ENCODE measurements at regions not wholly inside any gene's neighbourhood (a gene's known extent, or its start where the extent isn't known, plus 50 kb on each side); places are given as distances from the start of the nearest gene placed in this dataset.

- Mint-ChIP-seq H3K4me3 (no peak overlapping the region), H3K27ac (no peak overlapping the region), H3K36me3 (ENCODE audit: low read depth) (no peaks in the 10 kb centered on the region), H3K4me1 (ENCODE audit: low read depth) (peaks cover 20% of the 10 kb centered on the region), H3K9me3 (no peaks in the 10 kb centered on the region), H3K27me3 (no peaks in the 10 kb centered on the region)
- DNase-seq = no peak
These were observed 177.0 kb upstream of the TNRC6C start for GRCh38 chr17:77781536-77781935.

DNA sequence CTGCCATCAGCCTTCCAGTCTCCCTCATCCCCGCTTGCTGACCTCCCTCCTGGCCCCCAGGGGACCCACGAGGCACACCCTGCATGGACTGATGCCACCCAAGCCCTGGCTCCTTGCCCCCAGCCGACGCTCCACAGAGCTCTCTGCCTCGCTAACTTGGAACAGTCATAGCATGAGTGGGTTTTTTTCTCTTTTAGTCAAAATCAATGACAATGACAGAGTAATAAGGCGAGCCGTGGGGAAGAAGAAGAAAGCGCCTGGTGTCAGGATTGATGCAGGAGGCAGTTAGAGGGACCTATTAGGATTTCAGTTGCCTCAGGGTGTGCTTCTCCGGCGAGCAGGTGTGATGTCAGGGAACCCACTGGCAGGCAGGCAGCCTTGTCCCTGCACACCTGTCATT is 176.3 kb upstream of the TNRC6C start:
- H3K4me3 Mint-ChIP-seq = no peak overlapping the region
- DNase-seq = no peak
- peaks cover 20% of the 10 kb centered on the region for H3K4me1 Mint-ChIP-seq (ENCODE audit: low read depth)
- H3K27ac Mint-ChIP-seq = no peak overlapping the region
- H3K27me3 Mint-ChIP-seq = no peaks in the 10 kb centered on the region
- no peaks in the 10 kb centered on the region for H3K9me3 Mint-ChIP-seq
- H3K36me3 Mint-ChIP-seq (ENCODE audit: low read depth) = no peaks in the 10 kb centered on the region

DNA sequence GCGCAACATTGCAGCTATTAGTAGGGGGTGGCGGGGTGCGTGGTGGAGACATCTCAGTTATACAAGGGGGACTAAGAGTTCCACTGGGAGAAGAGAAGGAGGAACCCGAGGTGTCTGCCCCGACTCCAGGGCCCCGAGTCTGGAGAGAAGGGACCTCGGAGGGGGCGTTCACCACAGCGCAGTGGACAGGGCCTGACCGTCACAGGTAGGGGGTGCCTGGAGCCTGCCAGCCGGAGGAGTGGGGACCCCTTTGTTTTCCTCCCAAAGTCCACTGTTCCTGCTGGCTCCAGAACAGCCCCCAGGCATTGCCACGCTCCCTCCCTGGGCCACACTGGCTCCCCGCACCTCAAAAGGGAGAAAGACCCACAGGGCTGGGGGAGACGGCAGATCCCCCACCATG is 175.9 kb upstream of the TNRC6C start:
- DNase-seq = no peak
- Mint-ChIP-seq H3K9me3 (no peaks in the 10 kb centered on the region), H3K4me1 (ENCODE audit: low read depth) (peaks cover 20% of the 10 kb centered on the region), H3K27ac (no peak overlapping the region), H3K36me3 (ENCODE audit: low read depth) (no peaks in the 10 kb centered on the region), H3K4me3 (no peak overlapping the region), H3K27me3 (no peaks in the 10 kb centered on the region)

DNA sequence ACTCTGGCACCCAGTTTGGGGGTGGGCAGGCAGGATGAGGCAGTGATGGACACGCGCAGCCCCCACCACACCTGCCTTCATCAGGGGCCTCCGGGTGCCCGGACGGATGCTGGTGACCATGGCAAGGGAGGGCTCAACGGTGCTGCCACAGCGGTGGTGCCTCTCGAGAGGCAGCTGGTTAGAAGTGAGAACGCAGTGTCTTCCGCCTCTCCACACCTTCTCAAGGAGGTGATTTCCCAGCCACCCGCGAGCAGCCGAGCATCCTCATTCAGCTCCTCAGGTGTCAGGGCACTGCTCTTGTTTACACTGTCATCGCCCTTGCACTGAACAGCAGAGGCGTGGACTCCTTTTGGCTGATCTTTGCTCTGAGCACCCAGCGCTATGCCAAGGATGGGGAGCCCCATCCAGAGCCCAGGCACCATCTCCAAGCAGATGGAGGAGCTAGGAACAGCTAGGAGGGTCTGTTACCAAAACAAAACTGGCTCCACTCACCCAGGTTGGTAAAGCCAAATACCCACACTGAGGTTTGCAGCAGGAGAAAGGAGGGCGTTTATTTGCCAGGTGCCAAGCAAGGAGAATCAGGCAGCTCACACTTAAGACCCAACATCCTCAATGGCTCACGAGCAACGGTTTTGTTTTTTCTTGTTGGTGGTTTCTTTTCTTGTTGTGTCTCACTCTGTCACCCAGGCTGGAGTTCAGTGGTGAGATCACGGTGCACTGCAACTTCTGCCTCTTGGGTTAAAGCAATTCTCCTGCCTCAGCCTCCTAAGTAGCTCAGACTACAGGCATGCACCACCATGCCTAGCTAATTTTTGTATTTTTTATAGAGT is 174.3 kb upstream of the TNRC6C start:
- Mint-ChIP-seq H3K27ac (peak overlapping the region; percentile 32), H3K27me3 (no peaks in the 10 kb centered on the region), H3K36me3 (ENCODE audit: low read depth) (no peaks in the 10 kb centered on the region), H3K4me3 (peak overlapping the region; percentile 6), H3K9me3 (no peaks in the 10 kb centered on the region), H3K4me1 (ENCODE audit: low read depth) (peaks cover 20% of the 10 kb centered on the region)
- peak; percentile 69 for DNase-seq

- Mint-ChIP-seq H3K27ac (no peak overlapping the region), H3K4me1 (ENCODE audit: low read depth) (peaks cover 20% of the 10 kb centered on the region), H3K27me3 (no peaks in the 10 kb centered on the region), H3K36me3 (ENCODE audit: low read depth) (no peaks in the 10 kb centered on the region), H3K4me3 (no peak overlapping the region), H3K9me3 (no peaks in the 10 kb centered on the region)
- DNase-seq = no peak
These were observed 173.1 kb upstream of the TNRC6C start for GRCh38 chr17:77785312-77785905.

- no peak overlapping the region for H3K27ac Mint-ChIP-seq
- peaks cover 20% of the 10 kb centered on the region for H3K4me1 Mint-ChIP-seq (ENCODE audit: low read depth)
- no peak overlapping the region for H3K4me3 Mint-ChIP-seq
- H3K9me3 Mint-ChIP-seq = no peaks in the 10 kb centered on the region
- no peak for DNase-seq
- no peaks in the 10 kb centered on the region for H3K27me3 Mint-ChIP-seq
- no peaks in the 10 kb centered on the region for H3K36me3 Mint-ChIP-seq (ENCODE audit: low read depth)
These were observed 172.4 kb upstream of the TNRC6C start for GRCh38 chr17:77786090-77786489.

DNA sequence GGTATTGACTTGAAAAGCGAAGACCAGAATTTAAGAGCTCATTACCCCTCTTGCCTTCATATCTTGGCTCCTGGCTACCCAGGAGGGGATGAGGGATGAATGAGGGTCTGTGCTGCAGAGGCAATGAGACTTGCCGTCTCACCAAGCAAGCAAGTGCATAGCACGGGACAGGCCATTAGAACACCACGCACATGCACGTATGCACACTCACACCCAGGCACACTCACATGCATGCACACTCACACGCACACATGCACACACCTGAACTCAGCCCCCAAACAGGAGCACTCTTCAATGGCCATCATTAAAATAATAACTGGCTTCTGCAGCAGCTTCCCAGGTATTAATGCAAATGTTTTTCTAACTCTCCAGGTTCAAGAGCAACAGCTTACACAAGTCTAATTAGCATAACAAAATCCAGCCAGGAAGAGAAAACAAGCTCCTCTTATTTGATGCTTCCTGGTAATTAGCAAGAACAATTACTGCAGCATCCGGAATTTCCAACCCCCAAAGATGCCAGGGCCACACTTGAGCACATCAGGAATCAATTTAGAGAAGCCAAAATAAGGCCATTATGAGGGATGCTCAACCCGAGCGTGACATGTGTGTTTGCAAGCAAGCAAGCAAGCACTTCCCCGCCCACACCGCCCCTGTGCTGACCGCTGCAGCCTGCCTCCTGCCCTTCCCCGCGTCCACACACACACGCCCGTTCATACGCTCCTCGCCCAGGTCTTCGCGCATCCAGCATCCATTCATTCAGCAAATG is 171.6 kb upstream of the TNRC6C start:
- no peaks in the 10 kb centered on the region for H3K36me3 Mint-ChIP-seq (ENCODE audit: low read depth)
- H3K9me3 Mint-ChIP-seq = no peaks in the 10 kb centered on the region
- peaks cover 20% of the 10 kb centered on the region for H3K4me1 Mint-ChIP-seq (ENCODE audit: low read depth)
- no peaks in the 10 kb centered on the region for H3K27me3 Mint-ChIP-seq
- DNase-seq = no peak
- no peak overlapping the region for H3K4me3 Mint-ChIP-seq
- no peak overlapping the region for H3K27ac Mint-ChIP-seq

- Mint-ChIP-seq H3K4me1 (ENCODE audit: low read depth) (peaks cover 5% of the 10 kb centered on the region), H3K9me3 (no peaks in the 10 kb centered on the region), H3K4me3 (no peak overlapping the region), H3K36me3 (ENCODE audit: low read depth) (no peaks in the 10 kb centered on the region), H3K27me3 (no peaks in the 10 kb centered on the region), H3K27ac (no peak overlapping the region)
- no peak for DNase-seq
These were observed 168.2 kb upstream of the TNRC6C start for GRCh38 chr17:77790143-77790829.

DNA sequence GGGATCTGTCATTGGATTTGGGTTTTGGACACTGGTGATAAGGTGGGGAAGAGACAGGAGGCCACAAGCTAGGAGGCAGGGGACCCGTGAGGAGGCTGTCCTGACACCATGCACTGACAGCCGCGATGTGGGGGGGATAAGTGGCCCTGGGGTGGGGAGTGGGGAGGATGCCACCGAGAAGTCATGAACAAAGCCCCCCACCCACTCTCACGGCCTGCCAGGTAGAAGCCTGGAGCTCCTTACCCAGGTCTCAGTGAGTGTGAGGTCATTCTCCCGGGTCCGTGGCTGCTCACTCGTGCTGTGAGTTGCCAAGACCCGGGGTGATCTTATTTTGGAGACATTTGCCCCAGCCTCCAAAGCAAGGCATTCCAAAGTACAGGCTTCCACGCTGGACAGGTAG is 165.9 kb upstream of the TNRC6C start:
- Mint-ChIP-seq H3K27ac (no peak overlapping the region), H3K36me3 (ENCODE audit: low read depth) (no peaks in the 10 kb centered on the region), H3K4me1 (ENCODE audit: low read depth) (peaks cover 5% of the 10 kb centered on the region), H3K27me3 (no peaks in the 10 kb centered on the region), H3K4me3 (no peak overlapping the region), H3K9me3 (no peaks in the 10 kb centered on the region)
- no peak for DNase-seq

- Mint-ChIP-seq H3K4me1 (ENCODE audit: low read depth) (peaks cover 5% of the 10 kb centered on the region), H3K27me3 (no peaks in the 10 kb centered on the region), H3K4me3 (no peak overlapping the region), H3K36me3 (ENCODE audit: low read depth) (no peaks in the 10 kb centered on the region), H3K9me3 (no peaks in the 10 kb centered on the region), H3K27ac (no peak overlapping the region)
- DNase-seq = no peak
These were observed 165.1 kb upstream of the TNRC6C start for GRCh38 chr17:77793146-77793970.

GRCh38 chr17:77793971-77794235 is 164.6 kb upstream of the TNRC6C start:
- Mint-ChIP-seq H3K4me3 (no peak overlapping the region), H3K9me3 (no peaks in the 10 kb centered on the region), H3K27me3 (no peaks in the 10 kb centered on the region), H3K36me3 (ENCODE audit: low read depth) (no peaks in the 10 kb centered on the region), H3K4me1 (ENCODE audit: low read depth) (peaks cover 5% of the 10 kb centered on the region), H3K27ac (no peak overlapping the region)
- no peak for DNase-seq

DNA sequence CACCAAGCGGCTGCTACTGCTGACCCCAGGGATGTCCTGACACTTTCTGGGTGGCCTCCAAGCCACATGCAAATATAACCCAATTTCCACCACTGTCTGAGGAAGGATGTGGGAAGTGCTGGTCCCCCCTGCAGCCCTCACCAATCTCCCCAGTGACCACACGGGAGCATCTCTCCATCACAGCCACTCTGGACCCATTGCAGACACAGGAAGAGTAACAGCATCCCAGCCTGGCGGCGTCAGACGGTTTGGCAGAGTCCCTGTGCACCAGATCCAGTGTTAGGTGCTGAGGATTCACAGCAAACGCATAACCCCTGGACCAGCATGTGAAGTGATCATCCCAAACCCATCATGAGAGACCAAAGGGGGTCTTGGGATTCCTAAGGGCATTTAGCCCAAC is 163.7 kb upstream of the TNRC6C start:
- peaks cover 5% of the 10 kb centered on the region for H3K4me1 Mint-ChIP-seq (ENCODE audit: low read depth)
- no peaks in the 10 kb centered on the region for H3K36me3 Mint-ChIP-seq (ENCODE audit: low read depth)
- DNase-seq = no peak
- H3K4me3 Mint-ChIP-seq = no peak overlapping the region
- H3K27ac Mint-ChIP-seq = no peak overlapping the region
- no peaks in the 10 kb centered on the region for H3K9me3 Mint-ChIP-seq
- no peaks in the 10 kb centered on the region for H3K27me3 Mint-ChIP-seq

DNA sequence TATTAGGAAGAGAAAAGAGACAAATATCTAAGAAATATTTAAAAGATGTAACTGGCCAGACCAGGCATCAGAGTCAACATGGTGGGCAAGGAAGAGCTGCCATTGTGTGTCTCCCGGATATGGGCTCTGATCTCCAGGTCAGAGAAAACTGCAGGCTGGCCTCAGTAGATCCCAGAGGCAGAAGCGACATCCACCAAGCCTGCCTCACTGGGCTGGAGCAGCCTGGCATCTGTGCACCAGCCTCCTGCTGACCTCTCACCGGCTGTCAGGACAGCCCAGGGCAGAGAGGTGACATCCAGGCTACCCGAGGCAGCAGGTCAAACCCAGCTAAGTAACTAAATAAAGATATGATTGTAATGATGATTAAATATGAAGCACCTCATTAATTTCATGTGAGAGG is 162.8 kb upstream of the TNRC6C start:
- Mint-ChIP-seq H3K27me3 (no peaks in the 10 kb centered on the region), H3K4me3 (no peak overlapping the region), H3K4me1 (ENCODE audit: low read depth) (peaks cover 5% of the 10 kb centered on the region), H3K9me3 (no peaks in the 10 kb centered on the region), H3K27ac (no peak overlapping the region), H3K36me3 (ENCODE audit: low read depth) (no peaks in the 10 kb centered on the region)
- no peak for DNase-seq

GRCh38 chr17:77796176-77796860 is 162.2 kb upstream of the TNRC6C start:
- Mint-ChIP-seq H3K27me3 (no peaks in the 10 kb centered on the region), H3K36me3 (ENCODE audit: low read depth) (no peaks in the 10 kb centered on the region), H3K27ac (no peak overlapping the region), H3K9me3 (no peaks in the 10 kb centered on the region), H3K4me3 (no peak overlapping the region), H3K4me1 (ENCODE audit: low read depth) (peaks cover 5% of the 10 kb centered on the region)
- no peak for DNase-seq

All from activated T-cell treated with anti-CD3 and anti-CD28 coated beads, Interleukin-2, amount 50 U/mL, for 24 hours (primary cell).